GM10248 (cell line): ENCODE measurements at regions not wholly inside any gene's neighbourhood (a gene's known extent, or its start where the extent isn't known, plus 50 kb on each side); places are given as distances from the start of the nearest gene placed in this dataset.

Experiments used
- CTCF ChIA-PET: fragments of 300-600 bp; sonication (Branson Sonifier 250); formaldehyde crosslinking; extraction: SDS; loops from one replicate; lab custom pipeline; 2021; ENCODE audit warnings: antibody characterized with exemption; lab: Yijun Ruan, JAX
- POLR2A ChIA-PET: fragments of 350-650 bp; sonication (Branson Sonifier 250); formaldehyde crosslinking; extraction: SDS; loops from one replicate; lab custom pipeline; 2020; ENCODE audit warnings: antibody characterized with exemption; lab: Yijun Ruan, JAX
- DNase-seq: peaks from one replicate; pipeline ENCODE4 v3.0.0; 2012; ENCODE audit errors: extremely low spot score
- CTCF ChIP-seq: IDR thresholded peaks from 2 replicates; pipeline ENCODE4 v1.5.1; 2012; ENCODE audit warnings: mild to moderate bottlenecking, low read depth; ENCODE audit errors: extremely low read depth, missing control alignments, control extremely low read depth

GRCh38 chr2:38434595-38434994, 57.5 kb upstream of the ATL2 start:
- no peak for DNase-seq
- ChIA-PET CTCF (no interaction called here), POLR2A (no interaction called here)
- TF ChIP-seq CTCF = no peak

- no peak for DNase-seq
- TF ChIP-seq CTCF = no peak
- ChIA-PET CTCF (interaction anchor here (0.8 to 1.2 kb wide), 4 partner anchors 11 to 57 kb away, joined by 3 to 4 read pairs (median 3); partner anchors contain the start of gene ATL2), POLR2A (no interaction called here)
Measured at GRCh38 chr2:38433607-38433975, 56.5 kb upstream of the ATL2 start.

- TF ChIP-seq CTCF = no peak
- no peak for DNase-seq
- POLR2A ChIA-PET = no interaction called here
- CTCF ChIA-PET = interaction anchor here (0.9 to 2.1 kb wide), 5 partner anchors 11 to 56 kb away, joined by 3 to 6 read pairs (median 3); partner anchors contain the start of gene ATL2
Measured at GRCh38 chr2:38432820-38433606, 55.9 kb upstream of the ATL2 start.

GRCh38 chr2:38430597-38431207, 53.6 kb upstream of the ATL2 start:
- POLR2A ChIA-PET = no interaction called here
- no peak for DNase-seq
- CTCF ChIA-PET = interaction anchor here (1.3 to 2.1 kb wide), 2 partner anchors 12 to 35 kb away, joined by 3 to 6 read pairs; no protein-coding TSS in a partner anchor
- TF ChIP-seq CTCF = no peak

- DNase-seq = no peak
- ChIA-PET CTCF (interaction anchor here (0.9 to 1.4 kb wide), 4 partner anchors 12 to 29 kb away, joined by 3 read pairs; no protein-coding TSS in a partner anchor), POLR2A (no interaction called here)
- no peak for TF ChIP-seq CTCF
Measured at GRCh38 chr2:38430196-38430595, 53.1 kb upstream of the ATL2 start.

- no peak for DNase-seq
- TF ChIP-seq CTCF = no peak
- POLR2A ChIA-PET = no interaction called here
- CTCF ChIA-PET = interaction anchor here (1.8 kb wide), 1 partner anchor 17 kb away, joined by 3 read pairs; no protein-coding TSS in a partner anchor
Measured at GRCh38 chr2:38427936-38428335, 50.9 kb upstream of the ATL2 start.
